ENCODE measurements at regions not wholly inside any gene's neighbourhood (a gene's known extent, or its start where the extent isn't known, plus 50 kb on each side); places are given as distances from the start of the nearest gene placed in this dataset.

GRCh38 chr2:136410673-136411072 is 292.7 kb upstream of the CXCR4 start:
- Histone ChIP-seq H3K4me3 (no peak overlapping the region), H3K9me3 (no peaks in the 10 kb centered on the region), H3K36me3 (no peaks in the 10 kb centered on the region), H3K27ac (no peak overlapping the region), H3K27me3 (no peaks in the 10 kb centered on the region), H3K4me1 (no peaks in the 10 kb centered on the region)
- intact Hi-C loops (cut with DNase I), result no loop called here
- FAIRE-seq (no peak), DNase-seq (no peak), ATAC-seq (no peak)
- no peak for TF ChIP-seq CTCF (IDR thresholded peaks at IDR 0.05)
- 51 to 66% methylated on average over 6 of the region's 6 CpGs for WGBS, 2 donors

- no peaks in the 10 kb centered on the region for H3K4me1 ChIP-seq
- no peak overlapping the region for H3K4me3 ChIP-seq
- no peaks in the 10 kb centered on the region for H3K9me3 ChIP-seq
- ATAC-seq, result no peak
- WGBS, 2 donors, result 57 to 70% methylated on average over 3 of the region's 3 CpGs
- TF ChIP-seq CTCF (IDR thresholded peaks at IDR 0.05), result no peak
- H3K27ac ChIP-seq, result no peak overlapping the region
- FAIRE-seq, result no peak
- no peaks in the 10 kb centered on the region for H3K36me3 ChIP-seq
- no peak for DNase-seq
- H3K27me3 ChIP-seq, result no peaks in the 10 kb centered on the region
- intact Hi-C loops (cut with DNase I), result no loop called here
These were observed 290.8 kb upstream of the CXCR4 start for GRCh38 chr2:136408795-136409194.

- no peak overlapping the region for H3K27ac ChIP-seq
- ATAC-seq, result no peak
- no peak overlapping the region for H3K4me3 ChIP-seq
- no peaks in the 10 kb centered on the region for H3K27me3 ChIP-seq
- no peak for FAIRE-seq
- no peak for DNase-seq
- 46 to 57% methylated on average over 8 of the region's 8 CpGs for WGBS, 2 donors
- no peaks in the 10 kb centered on the region for H3K4me1 ChIP-seq
- TF ChIP-seq CTCF (IDR thresholded peaks at IDR 0.05), result no peak
- no peaks in the 10 kb centered on the region for H3K36me3 ChIP-seq
- intact Hi-C loops (cut with DNase I), result no loop called here
- no peaks in the 10 kb centered on the region for H3K9me3 ChIP-seq
These were observed 290.0 kb upstream of the CXCR4 start for GRCh38 chr2:136407952-136408318.

GRCh38 chr2:136407117-136407951 is 289.4 kb upstream of the CXCR4 start:
- no peak for ATAC-seq
- Histone ChIP-seq H3K36me3 (no peaks in the 10 kb centered on the region), H3K9me3 (no peaks in the 10 kb centered on the region), H3K27me3 (peaks cover 0 to 3% (median 0%) of the 10 kb centered on the region in 4 donors), H3K4me1 (no peaks in the 10 kb centered on the region), H3K27ac (no peak overlapping the region), H3K4me3 (no peak overlapping the region)
- FAIRE-seq, result no peak
- intact Hi-C loops (cut with DNase I), result no loop called here
- WGBS, 2 donors, result 31 to 34% methylated on average over 8 of the region's 8 CpGs
- no peak for DNase-seq
- TF ChIP-seq CTCF (IDR thresholded peaks at IDR 0.05), result no peak

- intact Hi-C loops (cut with DNase I), result no loop called here
- H3K4me3 ChIP-seq, result no peak overlapping the region
- no peak overlapping the region for H3K27ac ChIP-seq
- WGBS, 2 donors, result 56 to 64% methylated on average over 4 of the region's 4 CpGs
- no peaks in the 10 kb centered on the region for H3K4me1 ChIP-seq
- H3K27me3 ChIP-seq, result peaks cover 0 to 3% (median 0%) of the 10 kb centered on the region in 4 donors
- H3K9me3 ChIP-seq, result no peaks in the 10 kb centered on the region
- H3K36me3 ChIP-seq, result no peaks in the 10 kb centered on the region
- FAIRE-seq (no peak), ATAC-seq (no peak), DNase-seq (no peak)
- TF ChIP-seq CTCF (IDR thresholded peaks at IDR 0.05), result no peak
These were observed 287.0 kb upstream of the CXCR4 start for GRCh38 chr2:136404925-136405324.
